ENCODE measurements at regions not wholly inside any gene's neighbourhood (a gene's known extent, or its start where the extent isn't known, plus 50 kb on each side); places are given as distances from the start of the nearest gene placed in this dataset.

DNA sequence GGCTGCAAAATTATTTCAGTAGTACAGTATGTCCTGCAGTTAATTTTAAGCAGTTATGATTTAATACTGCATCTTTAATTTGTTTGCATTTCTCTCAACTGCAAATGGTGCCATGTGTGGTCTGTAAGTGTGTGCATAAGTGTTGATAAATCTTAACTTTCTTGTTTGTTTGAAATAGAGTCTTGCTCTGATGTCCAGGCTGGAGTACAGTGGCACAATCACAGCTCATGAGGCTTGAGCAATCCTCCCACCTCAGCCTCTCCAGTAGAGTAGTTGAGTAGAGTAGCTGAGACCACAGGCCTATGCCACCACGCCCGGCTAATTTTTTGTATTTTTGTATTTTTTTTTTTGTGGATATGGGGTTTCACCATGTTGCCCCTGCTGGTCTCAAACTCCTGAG is 322.5 kb upstream of the NR3C2 start:
- in situ Hi-C loops (cut with HindIII; ENCODE audit: low pct_ligation_motif_present, low sequenced_read_pairs) = no loop called here
- TF ChIP-seq, protein P1, sequence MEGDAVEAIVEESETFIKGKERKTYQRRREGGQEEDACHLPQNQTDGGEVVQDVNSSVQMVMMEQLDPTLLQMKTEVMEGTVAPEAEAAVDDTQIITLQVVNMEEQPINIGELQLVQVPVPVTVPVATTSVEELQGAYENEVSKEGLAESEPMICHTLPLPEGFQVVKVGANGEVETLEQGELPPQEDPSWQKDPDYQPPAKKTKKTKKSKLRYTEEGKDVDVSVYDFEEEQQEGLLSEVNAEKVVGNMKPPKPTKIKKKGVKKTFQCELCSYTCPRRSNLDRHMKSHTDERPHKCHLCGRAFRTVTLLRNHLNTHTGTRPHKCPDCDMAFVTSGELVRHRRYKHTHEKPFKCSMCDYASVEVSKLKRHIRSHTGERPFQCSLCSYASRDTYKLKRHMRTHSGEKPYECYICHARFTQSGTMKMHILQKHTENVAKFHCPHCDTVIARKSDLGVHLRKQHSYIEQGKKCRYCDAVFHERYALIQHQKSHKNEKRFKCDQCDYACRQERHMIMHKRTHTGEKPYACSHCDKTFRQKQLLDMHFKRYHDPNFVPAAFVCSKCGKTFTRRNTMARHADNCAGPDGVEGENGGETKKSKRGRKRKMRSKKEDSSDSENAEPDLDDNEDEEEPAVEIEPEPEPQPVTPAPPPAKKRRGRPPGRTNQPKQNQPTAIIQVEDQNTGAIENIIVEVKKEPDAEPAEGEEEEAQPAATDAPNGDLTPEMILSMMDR (IDR thresholded peaks at IDR 0.05; ENCODE audit: low read depth, low read length, missing control alignments) = no peak
- DNase-seq = no peak
- Histone ChIP-seq H3K36me3 (replicated peaks) (no peaks in the 10 kb centered on the region), H3K27ac (no peak overlapping the region), H3K4me3 (ENCODE audit: low read depth, low read length) (no peak overlapping the region), H3K27me3 (replicated peaks) (no peaks in the 10 kb centered on the region)

DNA sequence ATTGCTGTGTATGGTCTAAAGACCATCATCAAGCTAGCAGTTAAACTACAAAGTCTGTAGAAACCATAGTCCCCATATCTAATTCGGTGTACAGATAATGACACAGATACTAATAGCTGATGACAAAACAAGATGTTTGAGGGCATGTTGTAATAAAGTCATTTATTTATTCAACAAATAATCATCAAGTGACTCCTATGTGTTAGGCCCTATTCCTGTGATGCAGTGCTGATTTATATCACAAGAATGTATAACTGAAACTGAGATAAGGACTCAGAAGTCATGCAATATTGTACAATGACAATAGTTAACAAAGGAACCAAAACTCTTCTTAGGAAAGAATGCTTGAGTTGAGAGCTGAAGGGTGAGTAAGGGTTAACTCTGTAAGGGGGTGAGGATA is 315.0 kb upstream of the NR3C2 start:
- H3K36me3 ChIP-seq (replicated peaks) = no peaks in the 10 kb centered on the region
- in situ Hi-C loops (cut with HindIII; ENCODE audit: low pct_ligation_motif_present, low sequenced_read_pairs) = no loop called here
- TF ChIP-seq, protein P1 (IDR thresholded peaks at IDR 0.05; ENCODE audit: low read depth, low read length, missing control alignments) = no peak
- H3K27ac ChIP-seq = no peak overlapping the region
- peak; percentile 0 for DNase-seq
- no peak overlapping the region for H3K4me3 ChIP-seq (ENCODE audit: low read depth, low read length)
- no peaks in the 10 kb centered on the region for H3K27me3 ChIP-seq (replicated peaks)

DNA sequence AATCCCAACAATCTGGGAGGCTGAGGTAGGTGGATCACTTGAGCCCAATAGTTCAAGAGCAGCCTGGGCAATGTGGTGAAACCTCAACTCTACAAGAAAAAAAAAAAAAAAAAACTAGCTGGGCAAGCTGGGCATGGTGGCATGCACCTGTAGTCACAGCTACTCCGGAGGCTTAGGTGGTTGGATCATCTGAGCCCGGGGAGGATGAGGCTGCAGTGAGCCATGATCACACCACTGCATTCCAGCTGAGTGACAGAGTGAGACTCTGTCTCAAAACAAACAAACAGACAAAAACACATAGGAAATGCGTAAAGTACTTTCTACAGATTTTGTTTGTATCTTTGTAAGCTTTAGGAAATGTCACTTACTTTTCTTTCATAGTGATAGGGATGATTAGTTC is 307.2 kb upstream of the NR3C2 start:
- Histone ChIP-seq H3K27ac (no peak overlapping the region), H3K36me3 (replicated peaks) (no peaks in the 10 kb centered on the region), H3K27me3 (replicated peaks) (no peaks in the 10 kb centered on the region), H3K4me3 (ENCODE audit: low read depth, low read length) (no peak overlapping the region)
- in situ Hi-C loops (cut with HindIII; ENCODE audit: low pct_ligation_motif_present, low sequenced_read_pairs) = no loop called here
- TF ChIP-seq, protein P1 (IDR thresholded peaks at IDR 0.05; ENCODE audit: low read depth, low read length, missing control alignments) = no peak
- DNase-seq = no peak

DNA sequence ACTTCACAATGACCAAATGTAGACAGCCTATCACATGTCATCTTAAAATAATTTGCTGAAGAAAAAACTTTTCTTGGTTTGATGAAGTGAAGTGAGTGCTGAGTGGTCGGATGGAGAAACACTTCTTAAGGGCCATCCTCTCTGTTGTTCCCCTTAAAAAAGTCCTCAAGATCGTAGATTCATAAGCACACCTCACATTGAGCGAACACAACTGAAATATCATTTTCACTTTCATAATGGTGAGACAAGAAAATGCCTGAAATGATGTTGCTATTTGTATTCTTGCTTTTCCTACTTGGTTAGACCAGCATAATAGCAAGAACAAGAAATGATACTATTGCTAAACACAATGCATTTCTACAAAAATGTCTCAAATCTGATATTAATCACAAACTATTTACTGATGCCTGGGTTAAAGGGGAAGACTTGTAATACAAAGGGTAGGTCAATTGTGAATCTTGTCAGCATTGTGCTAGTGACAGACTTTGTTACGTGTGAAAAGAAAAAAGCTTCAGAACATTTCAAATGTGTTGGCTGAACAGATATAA is 305.6 kb upstream of the NR3C2 start:
- Histone ChIP-seq H3K4me3 (ENCODE audit: low read depth, low read length) (no peak overlapping the region), H3K27ac (no peak overlapping the region), H3K36me3 (replicated peaks) (no peaks in the 10 kb centered on the region), H3K27me3 (replicated peaks) (no peaks in the 10 kb centered on the region)
- in situ Hi-C loops (cut with HindIII; ENCODE audit: low pct_ligation_motif_present, low sequenced_read_pairs) = no loop called here
- DNase-seq = no peak
- TF ChIP-seq, protein P1 (IDR thresholded peaks at IDR 0.05; ENCODE audit: low read depth, low read length, missing control alignments) = no peak

DNA sequence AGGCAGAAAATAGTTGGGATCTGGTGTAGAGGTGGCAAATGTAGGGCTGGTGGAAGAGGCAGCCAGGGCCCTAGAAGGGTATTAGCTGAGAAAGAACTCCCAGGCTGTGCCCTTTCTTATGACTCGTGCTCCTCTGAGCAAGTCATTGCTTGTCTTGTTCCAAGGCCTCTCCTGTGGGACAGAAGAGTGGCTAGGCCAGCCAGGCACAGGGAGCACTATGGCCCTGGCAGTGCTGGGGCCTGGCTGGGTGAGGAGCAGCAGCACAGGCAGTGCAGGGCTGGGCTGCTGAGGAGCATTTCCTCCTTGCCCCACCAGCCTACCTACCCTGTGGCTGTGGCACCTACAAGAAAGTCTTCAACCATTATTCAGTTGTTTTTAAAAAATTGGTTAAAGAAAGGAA is 298.5 kb upstream of the NR3C2 start:
- Histone ChIP-seq H3K4me3 (ENCODE audit: low read depth, low read length) (no peak overlapping the region), H3K36me3 (replicated peaks) (no peaks in the 10 kb centered on the region), H3K27me3 (replicated peaks) (no peaks in the 10 kb centered on the region), H3K27ac (no peak overlapping the region)
- in situ Hi-C loops (cut with HindIII; ENCODE audit: low pct_ligation_motif_present, low sequenced_read_pairs) = no loop called here
- TF ChIP-seq, protein P1 (IDR thresholded peaks at IDR 0.05; ENCODE audit: low read depth, low read length, missing control alignments) = no peak
- DNase-seq = no peak

DNA sequence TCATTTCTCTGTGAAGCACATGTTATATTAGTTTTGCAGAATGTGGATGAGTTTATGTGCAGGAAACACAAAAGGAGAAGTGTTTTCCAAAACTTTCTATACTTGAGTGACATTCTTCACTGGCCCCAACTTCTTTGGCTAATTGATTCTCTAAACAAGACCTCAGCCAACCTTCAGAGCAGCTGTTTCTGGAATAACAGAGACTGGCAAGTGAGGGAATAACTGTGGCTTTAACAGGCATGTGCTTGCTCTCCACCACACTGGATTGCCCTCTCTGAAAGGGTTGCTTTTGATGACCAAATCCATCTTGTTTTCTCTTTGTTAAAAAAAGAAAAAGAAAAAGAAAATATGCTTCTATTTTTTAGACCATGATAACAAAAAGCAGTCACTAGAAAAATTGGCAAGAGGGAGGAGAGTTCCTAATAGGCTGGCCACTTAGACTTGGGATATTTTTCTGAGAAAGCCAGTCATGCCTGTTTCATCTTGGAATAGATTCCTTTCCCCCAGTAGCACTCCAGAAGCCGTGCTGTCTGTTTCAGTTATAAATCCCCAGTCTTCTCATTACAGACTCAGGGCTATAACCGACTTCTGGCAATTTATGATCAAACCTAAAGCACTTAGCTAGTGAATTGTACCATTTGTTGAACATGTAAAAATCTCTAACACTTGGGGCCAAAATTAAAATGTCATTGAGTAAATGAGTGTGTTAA is 295.0 kb upstream of the NR3C2 start:
- Histone ChIP-seq H3K27ac (no peak overlapping the region), H3K36me3 (replicated peaks) (no peaks in the 10 kb centered on the region), H3K4me3 (ENCODE audit: low read depth, low read length) (no peak overlapping the region), H3K27me3 (replicated peaks) (no peaks in the 10 kb centered on the region)
- in situ Hi-C loops (cut with HindIII; ENCODE audit: low pct_ligation_motif_present, low sequenced_read_pairs) = no loop called here
- DNase-seq = no peak
- TF ChIP-seq, protein P1 (IDR thresholded peaks at IDR 0.05; ENCODE audit: low read depth, low read length, missing control alignments) = no peak

All from brain microvascular endothelial cell (primary cell).